ENCODE measurements at regions not wholly inside any gene's neighbourhood (a gene's known extent, or its start where the extent isn't known, plus 50 kb on each side); places are given as distances from the start of the nearest gene placed in this dataset.
"Not testable (repeated sequence)": the region's sequence is repeated elsewhere in the genome, so short reads cannot be mapped to it uniquely, and the experiment has no call there.

DNA sequence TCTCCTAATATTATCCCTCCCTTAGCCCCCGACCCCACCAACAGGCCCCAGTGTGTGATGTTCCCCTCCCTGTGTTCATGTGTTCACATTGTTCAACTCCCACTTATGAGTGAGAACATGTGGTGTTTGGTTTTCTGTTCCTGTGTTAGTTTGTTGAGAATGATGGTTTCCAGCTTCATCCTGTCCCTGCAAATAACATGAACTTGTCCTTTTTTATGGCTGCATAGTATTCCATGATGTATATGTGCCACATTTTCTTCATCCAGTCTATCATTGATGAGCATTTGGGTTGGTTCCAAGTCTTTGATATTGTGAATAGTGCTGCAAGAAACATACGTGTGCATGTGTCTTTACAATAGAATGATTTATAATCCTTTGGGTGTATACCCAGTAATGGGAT lies 241.3 kb upstream of the SGO1 start:
- H3K4me1 ChIP-seq (ENCODE audit: control insufficient read depth, insufficient read depth, low read length); H2BK120ac ChIP-seq (ENCODE audit: low read depth, low read length); H3K4me2 ChIP-seq (ENCODE audit: low read depth, low read length); H3K23ac ChIP-seq (ENCODE audit: low read depth, low read length); H3K56ac ChIP-seq (ENCODE audit: extremely low read depth, insufficient read depth, low read length); H2AFZ ChIP-seq (replicated peaks; ENCODE audit: low read length, poor library complexity); H3K18ac ChIP-seq (ENCODE audit: low read depth, low read length); H4K8ac ChIP-seq (ENCODE audit: low read depth in 2 of 2, low read length in 2 of 2); DNase-seq; H2BK5ac ChIP-seq (ENCODE audit: low read depth, low read length, poor library complexity, severe bottlenecking); H3K9me1 ChIP-seq (ENCODE audit: insufficient read depth, low read length); in situ Hi-C loops (cut with MboI; ENCODE audit: low sequenced_read_pairs); POLR2A ChIA-PET (ENCODE audit: unreplicated experiment); intact Hi-C loops (cut with micrococcal nuclease); H3K9ac ChIP-seq (ENCODE audit: low read depth, low read length); H3K4me3 ChIP-seq (ENCODE audit: insufficient read depth, low read depth, low read length); H3K27me3 ChIP-seq (ENCODE audit: control insufficient read depth, insufficient read depth, low read length); H3K4ac ChIP-seq (ENCODE audit: low read depth, low read length); H4K5ac ChIP-seq (ENCODE audit: low read depth, low read length); H2AK5ac ChIP-seq (ENCODE audit: low read depth, low read length); H3K79me1 ChIP-seq (ENCODE audit: low read depth in 1 of 2, low read length in 2 of 2); CTCF ChIA-PET; H3K27ac ChIP-seq (ENCODE audit: insufficient read depth, low read length); H3K36me3 ChIP-seq (ENCODE audit: control insufficient read depth, insufficient read depth, low read length); dilution Hi-C loops (cut with HindIII; ENCODE audit: low sequenced_read_pairs, unreplicated experiment); H3K14ac ChIP-seq (replicated peaks; ENCODE audit: low read depth, low read length); H4K20me1 ChIP-seq (ENCODE audit: insufficient read depth, low read length); H2AK9ac ChIP-seq (replicated peaks; ENCODE audit: low read depth, low read length, poor library complexity); BruUV-seq (replicated peaks); H2BK15ac ChIP-seq (ENCODE audit: low read depth, low read length); ATAC-seq (ENCODE audit: low read depth); H2BK20ac ChIP-seq (ENCODE audit: low read depth, low read length); H3K9me3 ChIP-seq (ENCODE audit: control insufficient read depth, insufficient read depth, low read length); H4K91ac ChIP-seq (ENCODE audit: insufficient read depth, low read depth, low read length): not testable (repeated sequence)
- no CpG with 5 or more reads among the region's 2 CpGs for WGBS, 2 experiments (ENCODE audit: extremely low coverage in 2 of 2, insufficient read length in 1 of 2)
